Effector memory CD8-positive, alpha-beta T cell (primary cell): ENCODE measurements at regions not wholly inside any gene's neighbourhood (a gene's known extent, or its start where the extent isn't known, plus 50 kb on each side); places are given as distances from the start of the nearest gene placed in this dataset.

Source experiments
- ATAC-seq: fragments of 150-1000 bp; cut with Tn5 transposase; replicated peaks from 2 replicates; pipeline ENCODE4 v1.10.0; 2021; ENCODE audit warnings: mild to moderate bottlenecking, moderate library complexity
- DNase-seq, 3 experiments: peaks; one replicate each; pipeline ENCODE4 v3.0.0; 2021
- H3K27ac Mint-ChIP-seq, 2 donors: one replicate each; pipeline ENCODE4 v1.8.0; 2022; ENCODE audit warnings: mild to moderate bottlenecking in 2 of 2, mixed read lengths in 2 of 2, moderate library complexity in 2 of 2
- H3K27me3 Mint-ChIP-seq, 2 donors: one replicate each; pipeline ENCODE4 v1.8.0; 2022; ENCODE audit warnings: mixed read lengths in 2 of 2
- H3K36me3 Mint-ChIP-seq: one replicate; pipeline ENCODE4 v1.8.0; 2022; ENCODE audit warnings: mild to moderate bottlenecking, moderate library complexity, mixed read lengths; ENCODE audit not compliant: insufficient read depth
- H3K4me1 Mint-ChIP-seq, 2 donors: one replicate each; pipeline ENCODE4 v1.8.0; 2022; ENCODE audit warnings: low read depth in 2 of 2, mixed read lengths in 2 of 2
- H3K4me3 Mint-ChIP-seq, 2 donors: one replicate each; pipeline ENCODE4 v1.8.0; 2022; ENCODE audit warnings: mild to moderate bottlenecking in 2 of 2, mixed read lengths in 2 of 2, moderate library complexity in 2 of 2
- H3K9me3 Mint-ChIP-seq, 2 donors: one replicate each; pipeline ENCODE4 v1.8.0; 2022; ENCODE audit warnings: mixed read lengths in 2 of 2

- no peak overlapping the region for H3K27ac Mint-ChIP-seq
Observed at GRCh38 chr2:5983511-5984272, 291.5 kb downstream of the SOX11 start.

GRCh38 chr2:5984273-5984655 lies 292.1 kb downstream of the SOX11 start:
- Mint-ChIP-seq H3K27ac (no peak overlapping the region), H3K4me1 (no peaks in the 10 kb centered on the region), H3K4me3 (no peak overlapping the region), H3K9me3 (peaks cover 0 to 8% of the 10 kb centered on the region in 2 donors), H3K27me3 (no peaks in the 10 kb centered on the region), H3K36me3 (no peaks in the 10 kb centered on the region)
- ATAC-seq = no peak
- DNase-seq = no peak

More at GRCh38 chr2:5983511-5984272, 291.5 kb downstream of the SOX11 start:
- no peaks in the 10 kb centered on the region for H3K4me1 Mint-ChIP-seq
- H3K4me3 Mint-ChIP-seq = no peak overlapping the region
- H3K36me3 Mint-ChIP-seq = no peaks in the 10 kb centered on the region
- no peaks in the 10 kb centered on the region for H3K27me3 Mint-ChIP-seq
- no peak for DNase-seq
- ATAC-seq = no peak
- peaks cover 0 to 14% of the 10 kb centered on the region in 2 donors for H3K9me3 Mint-ChIP-seq

- Mint-ChIP-seq H3K27ac (no peak overlapping the region), H3K4me1 (no peaks in the 10 kb centered on the region), H3K36me3 (no peaks in the 10 kb centered on the region), H3K27me3 (no peaks in the 10 kb centered on the region), H3K4me3 (no peak overlapping the region), H3K9me3 (peaks cover 0 to 6% of the 10 kb centered on the region in 2 donors)
- ATAC-seq (no peak), DNase-seq (no peak)
Observed at GRCh38 chr2:5984946-5985345, 292.8 kb downstream of the SOX11 start.

- H3K27me3 Mint-ChIP-seq = no peaks in the 10 kb centered on the region
- H3K36me3 Mint-ChIP-seq = no peaks in the 10 kb centered on the region
- H3K4me1 Mint-ChIP-seq = no peaks in the 10 kb centered on the region
- no peak overlapping the region for H3K4me3 Mint-ChIP-seq
- H3K27ac Mint-ChIP-seq = no peak overlapping the region
- peaks cover 0 to 6% of the 10 kb centered on the region in 2 donors for H3K9me3 Mint-ChIP-seq
- ATAC-seq (no peak), DNase-seq (no peak)
Observed at GRCh38 chr2:5985536-5986385, 293.6 kb downstream of the SOX11 start.

- DNase-seq = no peak
- Mint-ChIP-seq H3K27me3 (no peaks in the 10 kb centered on the region), H3K27ac (no peak overlapping the region), H3K9me3 (peaks cover 0 to 6% of the 10 kb centered on the region in 2 donors), H3K4me3 (no peak overlapping the region), H3K36me3 (no peaks in the 10 kb centered on the region), H3K4me1 (no peaks in the 10 kb centered on the region)
- no peak for ATAC-seq
Observed at GRCh38 chr2:5986801-5987787, 294.9 kb downstream of the SOX11 start.

- no peaks in the 10 kb centered on the region for H3K27me3 Mint-ChIP-seq
Observed at GRCh38 chr2:5988120-5988519, 295.9 kb downstream of the SOX11 start.

GRCh38 chr2:5990086-5990485 lies 297.9 kb downstream of the SOX11 start:
- Mint-ChIP-seq H3K4me1 (no peaks in the 10 kb centered on the region), H3K9me3 (peaks cover 2 to 6% of the 10 kb centered on the region in 2 donors), H3K27me3 (no peaks in the 10 kb centered on the region), H3K4me3 (no peak overlapping the region), H3K27ac (no peak overlapping the region), H3K36me3 (no peaks in the 10 kb centered on the region)
- no peak for DNase-seq
- no peak for ATAC-seq

More at GRCh38 chr2:5988120-5988519, 295.9 kb downstream of the SOX11 start:
- Mint-ChIP-seq H3K9me3 (peaks cover 0 to 6% of the 10 kb centered on the region in 2 donors), H3K36me3 (no peaks in the 10 kb centered on the region), H3K27ac (no peak overlapping the region), H3K4me3 (no peak overlapping the region), H3K4me1 (no peaks in the 10 kb centered on the region)
- ATAC-seq = no peak
- no peak for DNase-seq

GRCh38 chr2:5991305-5991968 lies 299.3 kb downstream of the SOX11 start:
- no peaks in the 10 kb centered on the region for H3K36me3 Mint-ChIP-seq
- no peaks in the 10 kb centered on the region for H3K4me1 Mint-ChIP-seq
- peaks cover 5 to 16% of the 10 kb centered on the region in 2 donors for H3K9me3 Mint-ChIP-seq
- no peaks in the 10 kb centered on the region for H3K27me3 Mint-ChIP-seq
- DNase-seq (no peak), ATAC-seq (no peak)
- no peak overlapping the region for H3K4me3 Mint-ChIP-seq
- no peak overlapping the region for H3K27ac Mint-ChIP-seq

- Mint-ChIP-seq H3K4me3 (no peak overlapping the region), H3K27me3 (no peaks in the 10 kb centered on the region), H3K9me3 (peaks cover 7 to 16% of the 10 kb centered on the region in 2 donors), H3K27ac (no peak overlapping the region), H3K4me1 (no peaks in the 10 kb centered on the region), H3K36me3 (no peaks in the 10 kb centered on the region)
- no peak for DNase-seq
- no peak for ATAC-seq
Observed at GRCh38 chr2:5995832-5996231, 303.6 kb downstream of the SOX11 start.

GRCh38 chr2:6008186-6008585 lies 316.0 kb downstream of the SOX11 start:
- DNase-seq (no peak), ATAC-seq (no peak)
- H3K36me3 Mint-ChIP-seq = no peaks in the 10 kb centered on the region
- peaks cover 2 to 16% of the 10 kb centered on the region in 2 donors for H3K9me3 Mint-ChIP-seq
- no peaks in the 10 kb centered on the region for H3K27me3 Mint-ChIP-seq
- H3K4me3 Mint-ChIP-seq = no peak overlapping the region
- H3K27ac Mint-ChIP-seq = no peak overlapping the region
- no peaks in the 10 kb centered on the region for H3K4me1 Mint-ChIP-seq

GRCh38 chr2:6008726-6009125 lies 316.5 kb downstream of the SOX11 start:
- no peaks in the 10 kb centered on the region for H3K27me3 Mint-ChIP-seq
- H3K27ac Mint-ChIP-seq = no peak overlapping the region
- ATAC-seq (no peak), DNase-seq (no peak)
- no peaks in the 10 kb centered on the region for H3K36me3 Mint-ChIP-seq
- H3K4me1 Mint-ChIP-seq = no peaks in the 10 kb centered on the region
- no peak overlapping the region for H3K4me3 Mint-ChIP-seq
- peaks cover 2 to 16% of the 10 kb centered on the region in 2 donors for H3K9me3 Mint-ChIP-seq

GRCh38 chr2:6010163-6010562 lies 318.0 kb downstream of the SOX11 start:
- Mint-ChIP-seq H3K36me3 (no peaks in the 10 kb centered on the region), H3K4me1 (no peaks in the 10 kb centered on the region), H3K9me3 (peaks cover 2 to 16% of the 10 kb centered on the region in 2 donors), H3K27ac (no peak overlapping the region), H3K27me3 (no peaks in the 10 kb centered on the region), H3K4me3 (no peak overlapping the region)
- DNase-seq (no peak), ATAC-seq (no peak)
